Neural progenitor cell (in vitro differentiated cells): ENCODE measurements at regions not wholly inside any gene's neighbourhood (a gene's known extent, or its start where the extent isn't known, plus 50 kb on each side); places are given as distances from the start of the nearest gene placed in this dataset.
"Not testable (repeated sequence)": the region's sequence is repeated elsewhere in the genome, so short reads cannot be mapped to it uniquely, and the experiment has no call there.

Experiments used
- DNase-seq: peaks from one replicate; pipeline ENCODE4 v3.0.0-alpha.2; 2016; ENCODE audit warnings: low spot score
- H2AFZ ChIP-seq: fragments of 200-600 bp; sonication (generic); replicated peaks from 2 replicates; pipeline ENCODE4 v1.6.1; 2016; ENCODE audit warnings: antibody characterized with exemption
- H3F3A ChIP-seq: fragments of 200-600 bp; sonication (generic); 2 replicates; pipeline ENCODE4 v1.6.1; 2016; ENCODE audit warnings: antibody characterized with exemption, low read depth
- H3K27ac ChIP-seq: fragments of 200-600 bp; sonication (generic); 2 replicates; pipeline ENCODE4 v1.5.1; 2016; ENCODE audit warnings: mild to moderate bottlenecking
- H3K27me3 ChIP-seq: fragments of 200-600 bp; sonication (generic); 2 replicates; pipeline ENCODE4 v1.6.1; 2016; ENCODE audit warnings: mild to moderate bottlenecking, moderate library complexity
- H3K36me3 ChIP-seq: fragments of 200-600 bp; sonication (generic); 2 replicates; pipeline ENCODE4 v1.5.1; 2016
- H3K4me1 ChIP-seq: fragments of 200-600 bp; sonication (generic); 2 replicates; pipeline ENCODE4 v1.6.1; 2016; ENCODE audit warnings: mixed run types
- H3K4me2 ChIP-seq: fragments of 200-600 bp; sonication (generic); 2 replicates; pipeline ENCODE4 v1.6.1; 2016
- H3K4me3 ChIP-seq: fragments of 200-600 bp; sonication (generic); 2 replicates; pipeline ENCODE4 v1.5.1; 2016
- H3K79me2 ChIP-seq: fragments of 200-600 bp; sonication (generic); 2 replicates; pipeline ENCODE4 v1.6.1; 2016; ENCODE audit warnings: low read depth
- H3K9ac ChIP-seq: fragments of 200-600 bp; sonication (generic); 2 replicates; pipeline ENCODE4 v1.6.1; 2016
- H3K9me3 ChIP-seq: fragments of 200-600 bp; sonication (generic); 2 replicates; pipeline ENCODE4 v1.5.1; 2016; ENCODE audit warnings: low read depth
- H4K20me1 ChIP-seq: fragments of 200-600 bp; sonication (generic); 2 replicates; pipeline ENCODE4 v1.6.1; 2016; ENCODE audit warnings: low read depth
- H3K27ac Mint-ChIP-seq: 3 replicates; pipeline ENCODE4 v1.8.0; 2021; ENCODE audit warnings: mixed read lengths
- H3K27me3 Mint-ChIP-seq: 2 replicates; pipeline ENCODE4 v1.8.0; 2022; ENCODE audit warnings: low read depth, mild to moderate bottlenecking, inconsistent platforms, moderate library complexity, mixed read lengths; ENCODE audit not compliant: insufficient read depth
- H3K36me3 Mint-ChIP-seq: 3 replicates; pipeline ENCODE4 v1.8.0; 2021; ENCODE audit warnings: mixed read lengths
- H3K4me1 Mint-ChIP-seq: 3 replicates; pipeline ENCODE4 v1.8.0; 2021; ENCODE audit warnings: mixed read lengths
- H3K4me3 Mint-ChIP-seq: 3 replicates; pipeline ENCODE4 v1.8.0; 2021; ENCODE audit warnings: mild to moderate bottlenecking, moderate library complexity, mixed read lengths
- H3K9me3 Mint-ChIP-seq: 3 replicates; pipeline ENCODE4 v1.8.0; 2020; ENCODE audit warnings: mixed read lengths
- EZH2 ChIP-seq: fragments of 200-600 bp; sonication (generic); IDR thresholded peaks from 2 replicates; pipeline ENCODE4 v1.6.1; 2017; ENCODE audit warnings: antibody characterized with exemption, mild to moderate bottlenecking, moderate library complexity
- EZH2phosphoT487 ChIP-seq: fragments of 200-600 bp; sonication (generic); IDR thresholded peaks from 2 replicates; pipeline ENCODE4 v1.6.1; 2017; ENCODE audit warnings: antibody characterized with exemption
- TF ChIP-seq, protein P1 (sequence below): fragments of 200-600 bp; sonication (generic); IDR thresholded peaks from 2 replicates; pipeline ENCODE4 v1.5.1; 2017; ENCODE audit warnings: antibody characterized with exemption, mild to moderate bottlenecking

- H3K27ac Mint-ChIP-seq = no peak overlapping the region
- no peak for DNase-seq
- no peaks in the 10 kb centered on the region for H3K36me3 Mint-ChIP-seq
- no peaks in the 10 kb centered on the region for H3K27me3 Mint-ChIP-seq
- no peaks in the 10 kb centered on the region for H3K4me1 Mint-ChIP-seq
- TF ChIP-seq EZH2phosphoT487 (no peak), EZH2 (no peak)
- TF ChIP-seq, protein P1, sequence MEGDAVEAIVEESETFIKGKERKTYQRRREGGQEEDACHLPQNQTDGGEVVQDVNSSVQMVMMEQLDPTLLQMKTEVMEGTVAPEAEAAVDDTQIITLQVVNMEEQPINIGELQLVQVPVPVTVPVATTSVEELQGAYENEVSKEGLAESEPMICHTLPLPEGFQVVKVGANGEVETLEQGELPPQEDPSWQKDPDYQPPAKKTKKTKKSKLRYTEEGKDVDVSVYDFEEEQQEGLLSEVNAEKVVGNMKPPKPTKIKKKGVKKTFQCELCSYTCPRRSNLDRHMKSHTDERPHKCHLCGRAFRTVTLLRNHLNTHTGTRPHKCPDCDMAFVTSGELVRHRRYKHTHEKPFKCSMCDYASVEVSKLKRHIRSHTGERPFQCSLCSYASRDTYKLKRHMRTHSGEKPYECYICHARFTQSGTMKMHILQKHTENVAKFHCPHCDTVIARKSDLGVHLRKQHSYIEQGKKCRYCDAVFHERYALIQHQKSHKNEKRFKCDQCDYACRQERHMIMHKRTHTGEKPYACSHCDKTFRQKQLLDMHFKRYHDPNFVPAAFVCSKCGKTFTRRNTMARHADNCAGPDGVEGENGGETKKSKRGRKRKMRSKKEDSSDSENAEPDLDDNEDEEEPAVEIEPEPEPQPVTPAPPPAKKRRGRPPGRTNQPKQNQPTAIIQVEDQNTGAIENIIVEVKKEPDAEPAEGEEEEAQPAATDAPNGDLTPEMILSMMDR = no peak
- Histone ChIP-seq H3K36me3 (no peaks in the 10 kb centered on the region), H3K9me3 (no peaks in the 10 kb centered on the region), H3K9ac (no peak overlapping the region), H3K27me3 (no peaks in the 10 kb centered on the region), H2AFZ (no peak overlapping the region), H4K20me1 (no peaks in the 10 kb centered on the region), H3K27ac (no peak overlapping the region), H3K4me1 (no peaks in the 10 kb centered on the region), H3F3A (no peaks in the 10 kb centered on the region), H3K4me2 (no peak overlapping the region), H3K79me2 (no peaks in the 10 kb centered on the region), H3K4me3 (no peak overlapping the region)
- H3K9me3 Mint-ChIP-seq = peaks cover 15% of the 10 kb centered on the region
- no peak overlapping the region for H3K4me3 Mint-ChIP-seq
Measured at GRCh38 chr2:228430986-228431385, 249.5 kb upstream of the SPHKAP start.

DNA sequence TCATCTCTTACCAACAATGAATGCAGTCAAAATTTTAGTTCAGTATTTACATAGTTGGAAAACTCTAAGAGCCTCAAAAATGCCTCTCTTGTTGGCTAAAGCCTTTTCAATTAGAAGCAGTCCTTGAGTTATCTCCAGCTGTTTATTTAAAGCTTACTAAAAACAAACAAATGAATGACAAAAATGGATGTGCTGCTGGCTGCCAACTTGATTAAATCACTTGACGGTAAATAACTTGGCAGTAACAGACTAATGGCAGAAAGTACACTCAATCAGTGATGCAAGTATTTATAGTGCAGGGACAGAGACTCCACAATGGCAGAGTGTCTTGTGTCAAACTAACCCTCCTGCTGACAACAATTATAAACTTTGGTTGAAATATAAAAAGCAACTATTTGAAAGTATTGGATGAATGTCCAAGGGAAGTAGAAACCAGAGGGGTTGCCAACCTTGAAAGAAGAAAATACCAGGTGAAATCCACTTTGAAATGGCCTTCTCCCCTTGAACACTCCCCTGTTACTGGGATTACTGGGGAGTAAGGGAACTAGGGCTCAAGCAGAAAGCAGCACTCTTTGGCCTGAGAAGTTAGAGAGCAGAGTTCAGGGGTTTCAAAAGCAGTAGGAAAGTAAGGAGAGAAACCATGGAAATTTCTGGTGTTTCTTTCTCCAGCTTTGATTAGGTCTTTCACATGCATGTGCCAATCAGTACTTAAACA lies 245.2 kb upstream of the SPHKAP start:
- Histone ChIP-seq H3F3A (no peaks in the 10 kb centered on the region), H3K27me3 (no peaks in the 10 kb centered on the region), H3K27ac (no peak overlapping the region), H3K4me1 (no peaks in the 10 kb centered on the region), H3K36me3 (no peaks in the 10 kb centered on the region), H2AFZ (no peak overlapping the region), H4K20me1 (no peaks in the 10 kb centered on the region), H3K9ac (no peak overlapping the region), H3K4me3 (no peak overlapping the region), H3K79me2 (no peaks in the 10 kb centered on the region), H3K9me3 (no peaks in the 10 kb centered on the region), H3K4me2 (no peak overlapping the region)
- TF ChIP-seq EZH2 = no peak
- no peak for TF ChIP-seq EZH2phosphoT487
- TF ChIP-seq, protein P1 = no peak
- DNase-seq = no peak
- no peak overlapping the region for H3K27ac Mint-ChIP-seq
- peaks cover 3% of the 10 kb centered on the region for H3K4me1 Mint-ChIP-seq
- peaks cover 15% of the 10 kb centered on the region for H3K9me3 Mint-ChIP-seq
- H3K27me3 Mint-ChIP-seq = peaks cover 2% of the 10 kb centered on the region
- H3K36me3 Mint-ChIP-seq = no peaks in the 10 kb centered on the region
- H3K4me3 Mint-ChIP-seq = no peak overlapping the region

- not testable (repeated sequence) for H2AFZ ChIP-seq, H3K27me3 ChIP-seq, DNase-seq, H3F3A ChIP-seq, H3K4me1 Mint-ChIP-seq, H3K4me2 ChIP-seq, H3K4me3 ChIP-seq, H4K20me1 ChIP-seq, H3K9me3 ChIP-seq, H3K9ac ChIP-seq, H3K36me3 Mint-ChIP-seq, H3K27me3 Mint-ChIP-seq, H3K79me2 ChIP-seq, H3K4me3 Mint-ChIP-seq, H3K27ac Mint-ChIP-seq, H3K4me1 ChIP-seq, H3K36me3 ChIP-seq, H3K27ac ChIP-seq
- peaks cover 15% of the 10 kb centered on the region for H3K9me3 Mint-ChIP-seq
Measured at GRCh38 chr2:228425411-228426060, 244.0 kb upstream of the SPHKAP start.

- Histone ChIP-seq H3K4me1 (no peaks in the 10 kb centered on the region), H3K27me3 (no peaks in the 10 kb centered on the region), H3K36me3 (no peaks in the 10 kb centered on the region), H3K4me3 (no peak overlapping the region), H3F3A (no peaks in the 10 kb centered on the region), H3K4me2 (no peak overlapping the region), H2AFZ (no peak overlapping the region), H3K9me3 (no peaks in the 10 kb centered on the region), H3K79me2 (no peaks in the 10 kb centered on the region), H4K20me1 (no peaks in the 10 kb centered on the region), H3K27ac (no peak overlapping the region), H3K9ac (no peak overlapping the region)
- Mint-ChIP-seq H3K4me1 (no peaks in the 10 kb centered on the region), H3K9me3 (no peaks in the 10 kb centered on the region), H3K27ac (no peak overlapping the region), H3K27me3 (no peaks in the 10 kb centered on the region), H3K36me3 (no peaks in the 10 kb centered on the region), H3K4me3 (no peak overlapping the region)
- TF ChIP-seq EZH2 (no peak), EZH2phosphoT487 (no peak)
- TF ChIP-seq, protein P1 = no peak
- DNase-seq = no peak
Measured at GRCh38 chr2:228417956-228418355, 236.5 kb upstream of the SPHKAP start.
